HepG2 (cell line): ENCODE measurements at regions not wholly inside any gene's neighbourhood (a gene's known extent, or its start where the extent isn't known, plus 50 kb on each side); places are given as distances from the start of the nearest gene placed in this dataset.

Experiments
- ATAC-seq: fragments of 200-7000 bp; cut with Tn5 transposase; 3 replicates; pipeline ENCODE4 v1.9.1; 2020; ENCODE audit warnings: mild to moderate bottlenecking, moderate library complexity
- BruUV-seq: library from RNA; stranded (reverse); fragments of 400-500 nt; replicated peaks from 2 replicates; lab custom pipeline; 2021; lab: Mats Ljungman, UMichigan
- CTCF ChIA-PET: fragments of 300-600 bp; formaldehyde crosslinking; extraction: SDS; loops from one replicate; lab custom pipeline; 2021; ENCODE audit warnings: low total read pairs, inconsistent platforms, low intra/inter-chr PET ratio; lab: Yijun Ruan, JAX
- POLR2A ChIA-PET: fragments of 350-600 bp; sonication (Branson Sonifier 250); formaldehyde crosslinking; loops from one replicate; lab custom pipeline; 2020; ENCODE audit warnings: antibody characterized with exemption, inconsistent platforms; lab: Yijun Ruan, JAX
- DNase-seq: peaks from one replicate; pipeline ENCODE4 v3.0.0-alpha.2; 2015; ENCODE audit warnings: low spot score
- FAIRE-seq: peaks from 3 replicates; lab custom pipeline; 2011; peaks lifted over from hg19 to GRCh38; lab: Jason Lieb, UNC
- H2AFZ ChIP-seq: one replicate; pipeline ENCODE4 v1.6.1; 2011; ENCODE audit warnings: low read length, inconsistent platforms
- H3K27ac ChIP-seq: fragments of 300-600 bp; 3 replicates; pipeline ENCODE4 v1.8.0; 2011; ENCODE audit warnings: mixed run types, mild to moderate bottlenecking, mixed read lengths, low read length, inconsistent platforms; ENCODE audit not compliant: insufficient read depth; ENCODE audit errors: extremely low read length
- H3K27me3 ChIP-seq, 2 experiments: fragments of 200-600 bp in 1 of 2; 2 replicates in 1 of 2; 3 replicates in 1 of 2; pipeline versions ENCODE4 v1.6.0 to v1.8.0; 2011; ENCODE audit warnings: low read length in 2 of 2, mild to moderate bottlenecking in 2 of 2, moderate library complexity in 2 of 2, inconsistent platforms in 1 of 2; ENCODE audit not compliant: insufficient read depth in 2 of 2, control insufficient read depth in 1 of 2
- H3K36me3 ChIP-seq, 2 experiments: fragments of 200-600 bp in 1 of 2; replicated peaks in 1 of 2; 2 replicates in 1 of 2; 3 replicates in 1 of 2; pipeline versions ENCODE4 v1.5.1 to v1.8.0; 2011; ENCODE audit warnings: low read length in 2 of 2, inconsistent platforms in 1 of 2; ENCODE audit not compliant: insufficient read depth in 2 of 2, control insufficient read depth in 1 of 2
- H3K4me1 ChIP-seq: 2 replicates; pipeline ENCODE4 v1.5.1; 2012; ENCODE audit warnings: low read length, inconsistent platforms; ENCODE audit not compliant: insufficient read depth
- H3K4me2 ChIP-seq: 2 replicates; pipeline ENCODE4 v1.6.0; 2011; ENCODE audit warnings: low read depth, low read length, inconsistent platforms
- H3K4me3 ChIP-seq, 3 experiments: fragments of 200-600 bp in 1 of 3; sonication (generic), shearing (Covaris generic) in 1 of 3; replicated peaks in 1 of 3; 2 replicates each; pipeline ENCODE4 v1.5.1; 2011 to 2016; ENCODE audit warnings: low read length in 3 of 3, inconsistent platforms in 2 of 3, low read depth in 2 of 3, mild to moderate bottlenecking in 2 of 3, control low read depth in 1 of 3, mixed read lengths in 1 of 3; ENCODE audit not compliant: insufficient read depth in 1 of 3
- H3K79me2 ChIP-seq: one replicate; pipeline ENCODE4 v1.6.1; 2011; ENCODE audit warnings: low read length, inconsistent platforms; ENCODE audit not compliant: insufficient read depth
- H3K9ac ChIP-seq: 2 replicates; pipeline ENCODE4 v1.6.0; 2011; ENCODE audit warnings: mild to moderate bottlenecking, low read depth, low read length, inconsistent platforms; ENCODE audit not compliant: insufficient read depth
- H3K9me3 ChIP-seq: 2 replicates; pipeline ENCODE4 v1.5.1; 2012; ENCODE audit warnings: mild to moderate bottlenecking, low read length
- H4K20me1 ChIP-seq: 2 replicates; pipeline ENCODE4 v1.6.0; 2011; ENCODE audit warnings: inconsistent platforms, mild to moderate bottlenecking, low read length, moderate library complexity; ENCODE audit not compliant: insufficient read depth
- CBX5 ChIP-seq: sonication (generic); formaldehyde crosslinking; IDR thresholded peaks from 2 replicates; pipeline ENCODE4 v1.4.0; 2020; ENCODE audit warnings: missing genetic modification reagents, borderline replicate concordance
- CCDC6 ChIP-seq: sonication (generic); formaldehyde crosslinking; IDR thresholded peaks from 2 replicates; pipeline ENCODE4 v1.8.1; 2022; ENCODE audit warnings: mild to moderate bottlenecking, missing genetic modification reagents, moderate library complexity
- CHD4 ChIP-seq: fragments of 200-600 bp; sonication (generic); IDR thresholded peaks from 2 replicates; pipeline ENCODE4 v1.7.0; 2017; ENCODE audit warnings: mild to moderate bottlenecking, low read length, borderline replicate concordance
- EHMT2 ChIP-seq: fragments of 200-600 bp; sonication (generic); IDR thresholded peaks from 2 replicates; pipeline ENCODE4 v1.7.0; 2017; ENCODE audit warnings: antibody characterized with exemption, low read depth, low read length, borderline replicate concordance
- ESRRA ChIP-seq: sonication (generic); formaldehyde crosslinking; IDR thresholded peaks from 2 replicates; pipeline ENCODE4 v1.5.1; 2020; ENCODE audit warnings: mild to moderate bottlenecking, low read depth, missing genetic modification reagents
- GMEB2 ChIP-seq: IDR thresholded peaks from 2 replicates; pipeline ENCODE4 v1.6.1; 2016; ENCODE audit warnings: missing biosample characterization, missing genetic modification reagents, low read depth
- HCFC1 ChIP-seq: fragments of 150-350 bp; IDR thresholded peaks from 2 replicates; pipeline ENCODE4 v1.6.1; 2014; ENCODE audit warnings: low read depth, low read length
- HDAC1 ChIP-seq: sonication (generic); formaldehyde crosslinking; IDR thresholded peaks from 2 replicates; pipeline ENCODE4 v1.5.1; 2020; ENCODE audit warnings: mild to moderate bottlenecking, missing genetic modification reagents
- LRRFIP1 ChIP-seq: sonication (generic); formaldehyde crosslinking; conservative IDR thresholded peaks from 2 replicates; pipeline ENCODE4 v1.4.0; 2020; ENCODE audit warnings: missing genetic modification reagents
- NPAS2 ChIP-seq: sonication (generic); formaldehyde crosslinking; IDR thresholded peaks from 2 replicates; pipeline ENCODE4 v1.8.0; 2022; ENCODE audit warnings: mild to moderate bottlenecking, missing genetic modification reagents, borderline replicate concordance
- PHF20 ChIP-seq: sonication (generic); formaldehyde crosslinking; IDR thresholded peaks from 2 replicates; pipeline ENCODE4 v1.5.0; 2020; ENCODE audit warnings: mild to moderate bottlenecking, missing genetic modification reagents
- SOX6 ChIP-seq, 2 experiments: fragments of 450-650 bp in 1 of 2; sonication (generic) in 1 of 2; formaldehyde crosslinking in 1 of 2; IDR thresholded peaks; 2 replicates each; pipeline versions ENCODE4 v1.4.0 to v1.6.1; 2017 to 2020; ENCODE audit warnings: antibody characterized with exemption in 1 of 2, mild to moderate bottlenecking in 1 of 2, missing genetic modification reagents in 1 of 2
- ZNF276 ChIP-seq: sonication (generic); formaldehyde crosslinking; IDR thresholded peaks from 2 replicates; pipeline ENCODE4 v1.4.0; 2020; ENCODE audit warnings: mild to moderate bottlenecking, low read depth, missing genetic modification reagents
- ZNF281 ChIP-seq: sonication (generic); formaldehyde crosslinking; IDR thresholded peaks from 2 replicates; pipeline ENCODE4 v1.4.0; 2020; ENCODE audit warnings: missing genetic modification reagents, borderline replicate concordance
- ZNF816 ChIP-seq: sonication (generic); formaldehyde crosslinking; IDR thresholded peaks from 2 replicates; pipeline ENCODE4 v1.8.0; 2022; ENCODE audit warnings: missing genetic modification reagents, mild to moderate bottlenecking, borderline replicate concordance
- WGBS: methylation state at CpG from one replicate; pipeline ENCODE4 v1.1.6; 2017; ENCODE audit warnings: low lambda C conversion rate; 5-methylcytosine and 5-hydroxymethylcytosine counted together
- in situ Hi-C: cut with HindIII; loops from 2 replicates; pipeline ENCODE4 v1.10.0; 2017; ENCODE audit warnings: low pct_unique_long_range_greater_than_20kb; ENCODE audit not compliant: extremely low pct_ligation_motif_present
- intact Hi-C: fragments of 100-400 bp; cut with micrococcal nuclease; formaldehyde crosslinking; loops from one replicate; pipeline ENCODE4 v1.10.0; 2022; ENCODE audit not compliant: unreplicated experiment

GRCh38 chr1:193633093-193633492 lies 446.7 kb upstream of the B3GALT2 start (continued):
- no peak for TF ChIP-seq ESRRA (CRISPR knock-in tag)
- TF ChIP-seq LRRFIP1 (CRISPR knock-in tag), result no peak
- TF ChIP-seq ZNF816, result no peak
- no peak for TF ChIP-seq NPAS2

GRCh38 chr1:193631306-193631705 lies 444.9 kb upstream of the B3GALT2 start:
- ChIA-PET POLR2A (no interaction called here), CTCF (no interaction called here)
- intact Hi-C loops, result no loop called here
- Histone ChIP-seq H3K27ac (no peak overlapping the region), H3K4me3 (no peak overlapping the region), H4K20me1 (no peaks in the 10 kb centered on the region), H3K27me3 (no peaks in the 10 kb centered on the region), H3K79me2 (no peaks in the 10 kb centered on the region), H3K9me3 (no peaks in the 10 kb centered on the region), H3K36me3 (no peaks in the 10 kb centered on the region), H3K4me2 (no peak overlapping the region), H3K4me1 (no peaks in the 10 kb centered on the region), H3K9ac (no peak overlapping the region), H2AFZ (no peak overlapping the region)
- no peak for DNase-seq
- no peak for ATAC-seq
- in situ Hi-C loops, result no loop called here
- FAIRE-seq, result no peak
- no TSS peak for BruUV-seq
- under 1% methylated on average over 3 of the region's 3 CpGs for WGBS
- TF ChIP-seq SOX6 (IDR thresholded peaks at IDR 0.05) (no peak), SOX6 (CRISPR knock-in tag; IDR thresholded peaks at IDR 0.05) (no peak), GMEB2 (CRISPR knock-in tag) (no peak), ZNF281 (CRISPR knock-in tag) (no peak), CHD4 (no peak), PHF20 (CRISPR knock-in tag) (no peak), NPAS2 (no peak), HCFC1 (no peak), CCDC6 (CRISPR knock-in tag) (no peak), EHMT2 (no peak), ZNF276 (no peak), CBX5 (no peak), HDAC1 (CRISPR knock-in tag) (no peak)
